ENCODE measurements at regions not wholly inside any gene's neighbourhood (a gene's known extent, or its start where the extent isn't known, plus 50 kb on each side); places are given as distances from the start of the nearest gene placed in this dataset.

DNA sequence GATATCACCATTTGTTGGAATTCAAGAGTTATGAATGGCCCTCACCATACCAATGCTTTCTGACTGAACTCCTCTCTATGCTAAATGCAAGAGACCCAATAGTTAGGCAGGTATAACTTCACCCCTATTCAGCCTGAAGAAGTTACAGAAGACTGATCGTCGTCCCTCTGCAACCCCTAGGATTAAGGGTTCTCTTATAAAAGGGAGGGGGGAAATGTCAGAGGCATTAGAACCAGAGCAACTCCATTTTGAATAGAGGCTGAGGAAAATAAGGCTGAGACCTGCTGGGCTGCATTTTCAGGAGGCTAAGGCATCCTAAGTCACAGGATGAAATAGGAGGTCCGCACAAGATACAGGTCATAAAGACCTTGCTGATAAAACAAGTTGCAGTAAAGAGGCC is 494.3 kb downstream of the SPRY1 start:
- no peak for FAIRE-seq
- DNase-seq (ENCODE audit: insufficient read length): no peak
- no peak for TF ChIP-seq POLR2AphosphoS5 (IDR thresholded peaks at IDR 0.05; ENCODE audit: low read depth, low read length)
- TF ChIP-seq TAF1 (IDR thresholded peaks at IDR 0.05; ENCODE audit: borderline replicate concordance, low read depth, low read length): no peak
- TF ChIP-seq POLR2A (IDR thresholded peaks at IDR 0.05; ENCODE audit: low read depth, low read length): no peak

DNA sequence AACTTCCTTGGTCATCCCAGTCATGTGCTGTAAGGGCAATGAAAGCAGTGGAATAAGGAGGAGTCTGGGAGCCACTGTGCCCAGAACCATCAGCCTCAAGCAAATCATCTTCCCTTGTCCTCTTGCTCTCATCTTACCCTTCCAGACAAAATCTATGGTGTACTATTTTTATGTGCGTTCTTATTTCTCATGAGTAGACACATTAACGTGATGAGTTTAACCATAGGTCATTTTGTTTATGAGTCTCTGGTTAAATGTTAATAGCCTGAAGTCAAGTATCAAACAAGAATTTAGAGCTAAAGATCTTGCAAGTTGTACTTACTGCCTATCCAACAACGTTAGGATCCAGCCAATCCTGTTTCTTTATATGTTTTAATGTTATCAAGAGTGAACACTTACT is 495.3 kb downstream of the SPRY1 start:
- FAIRE-seq: no peak
- no peak for DNase-seq (ENCODE audit: insufficient read length)
- TF ChIP-seq POLR2AphosphoS5 (IDR thresholded peaks at IDR 0.05; ENCODE audit: low read depth, low read length): no peak
- TF ChIP-seq POLR2A (IDR thresholded peaks at IDR 0.05; ENCODE audit: low read depth, low read length): no peak
- no peak for TF ChIP-seq TAF1 (IDR thresholded peaks at IDR 0.05; ENCODE audit: borderline replicate concordance, low read depth, low read length)

DNA sequence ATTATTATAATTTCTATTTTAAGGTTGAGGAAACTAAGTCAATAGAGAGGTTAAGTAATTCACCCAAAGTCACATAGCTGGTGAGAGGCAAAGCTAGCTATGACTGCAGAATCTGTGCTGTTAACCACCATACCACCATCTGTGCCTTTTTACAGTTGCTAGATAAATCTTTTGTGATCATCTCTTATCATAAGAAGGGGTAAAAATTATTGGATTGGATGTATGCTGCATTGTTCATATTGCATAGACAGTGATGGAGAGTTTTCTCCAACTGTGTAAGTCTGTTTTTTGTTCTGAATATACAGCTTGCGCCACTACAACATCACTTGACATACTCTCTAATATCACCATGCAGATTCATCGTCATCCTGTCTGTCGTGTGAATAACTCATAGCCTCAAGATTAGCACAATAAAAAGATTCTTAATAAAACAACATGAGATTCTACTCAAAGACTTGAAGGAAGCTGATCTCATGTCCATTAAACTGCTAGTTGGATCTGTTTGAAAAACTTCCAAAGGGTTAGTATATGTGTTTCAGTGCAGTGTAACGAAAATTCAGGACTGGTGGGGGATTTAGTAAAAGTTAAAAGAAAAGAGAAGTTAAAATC is 495.9 kb downstream of the SPRY1 start:
- no peak for DNase-seq (ENCODE audit: insufficient read length)
- no peak for FAIRE-seq
- TF ChIP-seq POLR2A (IDR thresholded peaks at IDR 0.05; ENCODE audit: low read depth, low read length) (no peak), TAF1 (IDR thresholded peaks at IDR 0.05; ENCODE audit: borderline replicate concordance, low read depth, low read length) (no peak), POLR2AphosphoS5 (IDR thresholded peaks at IDR 0.05; ENCODE audit: low read depth, low read length) (no peak)

DNA sequence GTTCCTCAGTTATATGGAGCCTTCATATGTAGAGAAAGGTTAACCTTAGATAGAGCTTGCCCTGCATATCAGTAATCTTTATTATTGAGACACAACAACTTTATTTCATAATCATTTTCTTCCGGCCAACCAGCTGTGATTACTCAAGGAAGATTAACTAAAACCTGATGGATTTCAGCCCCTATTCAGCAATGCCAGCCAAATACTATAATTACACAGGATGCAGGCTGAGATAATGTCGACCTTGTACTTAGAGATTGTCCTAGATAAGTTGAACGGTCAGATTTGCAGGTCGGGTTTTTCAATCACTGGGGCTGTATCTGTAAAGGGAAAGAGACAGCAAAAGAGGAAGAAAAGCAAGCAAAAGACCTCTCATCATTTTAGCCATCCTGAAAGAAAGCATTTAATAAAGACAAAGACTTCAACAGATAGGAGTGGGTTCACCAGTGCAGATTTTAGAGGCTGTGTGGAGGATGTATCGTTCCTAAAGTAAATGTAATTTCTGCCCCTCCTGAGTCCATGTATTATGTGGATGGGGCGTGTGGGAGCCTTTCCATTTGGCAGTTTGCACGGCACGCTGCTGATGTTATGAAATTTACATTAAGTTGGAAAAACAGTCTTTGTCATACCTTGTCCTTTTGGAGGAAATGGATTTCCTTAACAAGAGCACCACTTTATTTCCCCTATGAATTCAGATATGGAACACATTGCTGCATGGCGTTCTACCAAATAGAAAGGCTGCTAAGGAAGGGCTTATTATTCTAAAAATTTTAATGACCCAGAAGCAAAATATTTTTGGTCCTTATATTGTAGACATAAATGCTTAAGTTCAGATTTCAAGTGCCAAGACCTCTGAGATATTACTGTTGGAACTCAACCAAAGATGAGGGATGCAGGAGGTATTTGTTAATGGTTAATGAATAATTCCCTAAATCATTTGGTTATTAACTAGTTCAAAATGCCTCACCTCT is 496.7 kb downstream of the SPRY1 start:
- FAIRE-seq (no peak), DNase-seq (ENCODE audit: insufficient read length) (no peak)
- no peak for TF ChIP-seq POLR2A (IDR thresholded peaks at IDR 0.05; ENCODE audit: low read depth, low read length)
- no peak for TF ChIP-seq POLR2AphosphoS5 (IDR thresholded peaks at IDR 0.05; ENCODE audit: low read depth, low read length)
- TF ChIP-seq TAF1 (IDR thresholded peaks at IDR 0.05; ENCODE audit: borderline replicate concordance, low read depth, low read length): no peak

GRCh38 chr4:123896446-123897071 is 500.0 kb downstream of the SPRY1 start:
- no peak for TF ChIP-seq POLR2AphosphoS5 (IDR thresholded peaks at IDR 0.05; ENCODE audit: low read depth, low read length)
- no peak for TF ChIP-seq TAF1 (IDR thresholded peaks at IDR 0.05; ENCODE audit: borderline replicate concordance, low read depth, low read length)
- TF ChIP-seq POLR2A (IDR thresholded peaks at IDR 0.05; ENCODE audit: low read depth, low read length): no peak
- no peak for DNase-seq (ENCODE audit: insufficient read length)
- FAIRE-seq: no peak

GRCh38 chr4:123898946-123899666 is 502.5 kb downstream of the SPRY1 start:
- DNase-seq (ENCODE audit: insufficient read length) (no peak), FAIRE-seq (no peak)
- TF ChIP-seq TAF1 (IDR thresholded peaks at IDR 0.05; ENCODE audit: borderline replicate concordance, low read depth, low read length) (no peak), POLR2AphosphoS5 (IDR thresholded peaks at IDR 0.05; ENCODE audit: low read depth, low read length) (no peak), POLR2A (IDR thresholded peaks at IDR 0.05; ENCODE audit: low read depth, low read length) (no peak)

DNA sequence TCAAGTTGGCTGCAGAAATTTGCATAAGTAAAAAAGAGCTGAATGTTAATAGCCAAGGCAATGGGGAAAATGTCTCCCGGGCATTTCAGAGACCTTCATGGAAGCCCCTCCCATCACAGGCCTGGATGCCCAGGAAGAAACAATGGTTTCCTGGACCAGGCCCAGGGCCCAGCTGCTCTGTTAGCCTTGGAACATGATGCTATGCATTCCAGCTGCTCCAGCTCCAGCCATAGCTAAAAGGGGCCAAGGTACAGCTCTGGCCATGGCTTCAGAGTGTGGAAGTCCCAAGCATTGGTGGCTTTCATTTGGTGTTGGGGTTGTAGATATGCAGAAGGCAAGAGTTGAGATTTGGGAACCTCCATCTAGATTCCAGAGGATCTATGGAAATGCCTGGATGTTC is 508.3 kb downstream of the SPRY1 start:
- DNase-seq (ENCODE audit: insufficient read length) (no peak), FAIRE-seq (no peak)
- TF ChIP-seq POLR2A (IDR thresholded peaks at IDR 0.05; ENCODE audit: low read depth, low read length) (no peak), TAF1 (IDR thresholded peaks at IDR 0.05; ENCODE audit: borderline replicate concordance, low read depth, low read length) (no peak), POLR2AphosphoS5 (IDR thresholded peaks at IDR 0.05; ENCODE audit: low read depth, low read length) (no peak)

DNA sequence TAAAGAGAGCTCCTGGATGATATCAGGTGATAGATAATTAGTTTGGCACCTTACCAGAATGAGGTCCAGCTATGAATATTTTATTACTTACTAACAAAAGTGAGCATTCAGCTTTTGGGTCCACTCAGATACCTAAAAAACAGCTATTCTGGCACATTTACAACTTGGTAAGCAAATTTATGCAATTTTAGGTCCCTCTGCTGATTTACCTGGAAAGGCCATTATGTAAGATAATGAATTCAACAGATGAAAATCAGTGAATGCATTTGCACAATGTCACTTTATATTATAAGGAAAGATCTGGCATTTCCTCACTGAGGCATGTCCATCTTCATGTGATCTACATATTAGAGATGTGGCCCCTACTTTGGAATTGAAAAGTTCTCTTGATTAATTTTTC is 517.0 kb downstream of the SPRY1 start:
- no peak for FAIRE-seq
- TF ChIP-seq POLR2A (IDR thresholded peaks at IDR 0.05; ENCODE audit: low read depth, low read length): no peak
- TF ChIP-seq POLR2AphosphoS5 (IDR thresholded peaks at IDR 0.05; ENCODE audit: low read depth, low read length): no peak
- no peak for DNase-seq (ENCODE audit: insufficient read length)

- FAIRE-seq: no peak
- no peak for TF ChIP-seq POLR2AphosphoS5 (IDR thresholded peaks at IDR 0.05; ENCODE audit: low read depth, low read length)
- no peak for TF ChIP-seq POLR2A (IDR thresholded peaks at IDR 0.05; ENCODE audit: low read depth, low read length)
- TF ChIP-seq TAF1 (IDR thresholded peaks at IDR 0.05; ENCODE audit: borderline replicate concordance, low read depth, low read length): no peak
- no peak for DNase-seq (ENCODE audit: insufficient read length)
Measured at GRCh38 chr4:123916821-123917220, 520.2 kb downstream of the SPRY1 start.

- DNase-seq (ENCODE audit: insufficient read length) (no peak), FAIRE-seq (no peak)
- TF ChIP-seq TAF1 (IDR thresholded peaks at IDR 0.05; ENCODE audit: borderline replicate concordance, low read depth, low read length) (no peak), POLR2AphosphoS5 (IDR thresholded peaks at IDR 0.05; ENCODE audit: low read depth, low read length) (no peak), POLR2A (IDR thresholded peaks at IDR 0.05; ENCODE audit: low read depth, low read length) (no peak)
Measured at GRCh38 chr4:123919576-123920098, 523.0 kb downstream of the SPRY1 start.

DNA sequence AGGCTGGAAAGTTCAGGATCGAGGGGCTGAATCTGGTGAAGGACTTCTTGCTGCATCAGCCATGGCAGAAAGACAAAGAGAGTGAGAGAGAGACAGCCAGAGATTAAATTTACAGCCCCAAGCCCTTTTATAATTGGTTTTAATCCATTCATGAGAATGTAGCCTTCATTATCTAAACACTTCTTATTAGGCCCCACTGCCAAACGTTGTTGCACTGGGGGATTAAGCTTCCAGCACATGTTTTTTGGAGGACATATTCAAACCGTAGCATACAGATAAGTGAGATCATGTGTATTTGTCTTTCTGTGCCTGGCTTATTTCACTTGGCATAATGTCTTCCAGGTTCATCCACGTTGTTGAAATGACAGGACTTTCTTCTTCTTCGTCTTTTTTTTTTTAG is 524.7 kb downstream of the SPRY1 start:
- no peak for FAIRE-seq
- no peak for DNase-seq (ENCODE audit: insufficient read length)
- TF ChIP-seq POLR2A (IDR thresholded peaks at IDR 0.05; ENCODE audit: low read depth, low read length) (no peak), TAF1 (IDR thresholded peaks at IDR 0.05; ENCODE audit: borderline replicate concordance, low read depth, low read length) (no peak), POLR2AphosphoS5 (IDR thresholded peaks at IDR 0.05; ENCODE audit: low read depth, low read length) (no peak)

Data from GM12892 (cell line).